ENCODE measurements at regions not wholly inside any gene's neighbourhood (a gene's known extent, or its start where the extent isn't known, plus 50 kb on each side); places are given as distances from the start of the nearest gene placed in this dataset.

DNA sequence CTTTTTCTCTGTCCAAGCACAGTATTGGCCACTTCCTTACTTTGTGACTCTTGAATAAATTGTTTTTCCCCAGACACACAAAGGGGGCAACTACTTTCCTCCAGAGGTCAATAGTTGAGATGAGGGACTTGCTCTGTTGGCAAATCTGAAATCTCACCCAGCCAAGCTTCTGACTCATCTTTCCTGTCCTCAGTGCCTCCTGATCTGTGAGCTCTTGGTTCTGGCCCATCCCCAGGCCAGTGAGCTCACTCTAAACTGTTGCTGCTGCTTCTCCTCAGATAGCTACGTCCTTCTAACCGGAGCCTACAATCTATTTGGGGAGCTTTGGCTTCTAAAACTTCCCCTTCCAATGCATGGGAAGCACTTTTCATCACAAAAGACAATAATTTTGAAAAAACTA, 50.0 kb upstream of the NMD3 start:
- Histone ChIP-seq H3K4me1 (peaks cover 0 to 18% (median 10%) of the 10 kb centered on the region in 12 donors), H3K27ac (peak overlapping the region in 7 of 12 donors; percentile 17 to 69 (median 48)), H3K27me3 (no peaks in the 10 kb centered on the region), H3K36me3 (no peaks in the 10 kb centered on the region), H3K4me3 (no peak overlapping the region), H3K9me3 (peaks cover 0 to 8% (median 0%) of the 10 kb centered on the region in 12 donors)
- peak; percentile 94 to 99 (median 98) for ATAC-seq
- 8 to 23% (median 11%) methylated on average over 2 of the region's 2 CpGs for WGBS, 4 donors
- intact Hi-C loops (cut with DNase I): loop anchor here in 1 of 10 donors (2.0 kb wide), 1 partner anchor 70 kb away; no protein-coding TSS in a partner anchor
- TF ChIP-seq POLR2A (IDR thresholded peaks at IDR 0.05): no peak
- TF ChIP-seq, protein P1, sequence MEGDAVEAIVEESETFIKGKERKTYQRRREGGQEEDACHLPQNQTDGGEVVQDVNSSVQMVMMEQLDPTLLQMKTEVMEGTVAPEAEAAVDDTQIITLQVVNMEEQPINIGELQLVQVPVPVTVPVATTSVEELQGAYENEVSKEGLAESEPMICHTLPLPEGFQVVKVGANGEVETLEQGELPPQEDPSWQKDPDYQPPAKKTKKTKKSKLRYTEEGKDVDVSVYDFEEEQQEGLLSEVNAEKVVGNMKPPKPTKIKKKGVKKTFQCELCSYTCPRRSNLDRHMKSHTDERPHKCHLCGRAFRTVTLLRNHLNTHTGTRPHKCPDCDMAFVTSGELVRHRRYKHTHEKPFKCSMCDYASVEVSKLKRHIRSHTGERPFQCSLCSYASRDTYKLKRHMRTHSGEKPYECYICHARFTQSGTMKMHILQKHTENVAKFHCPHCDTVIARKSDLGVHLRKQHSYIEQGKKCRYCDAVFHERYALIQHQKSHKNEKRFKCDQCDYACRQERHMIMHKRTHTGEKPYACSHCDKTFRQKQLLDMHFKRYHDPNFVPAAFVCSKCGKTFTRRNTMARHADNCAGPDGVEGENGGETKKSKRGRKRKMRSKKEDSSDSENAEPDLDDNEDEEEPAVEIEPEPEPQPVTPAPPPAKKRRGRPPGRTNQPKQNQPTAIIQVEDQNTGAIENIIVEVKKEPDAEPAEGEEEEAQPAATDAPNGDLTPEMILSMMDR (IDR thresholded peaks at IDR 0.05): no peak
- DNase-seq: peak in 4 of 5 donors; percentile 43 to 87 (median 68)
